HL-60 (cell line): ENCODE measurements at regions not wholly inside any gene's neighbourhood (a gene's known extent, or its start where the extent isn't known, plus 50 kb on each side); places are given as distances from the start of the nearest gene placed in this dataset.

Source experiments
- DNase-seq, 2 experiments: peaks; one replicate each; pipeline ENCODE4 v3.0.0-alpha.2; 2010 to 2020; ENCODE audit warnings: low read depth in 1 of 2, low spot score in 1 of 2
- H3K27ac ChIP-seq: fragments of 250-450 bp; sonication (Bioruptor Pico); replicated peaks from 2 replicates; pipeline ENCODE4 v1.5.1; 2020; ENCODE audit warnings: mild to moderate bottlenecking, moderate library complexity
- H3K27me3 ChIP-seq: fragments of 250-450 bp; sonication (Bioruptor Pico); 2 replicates; pipeline ENCODE4 v1.5.1; 2021; ENCODE audit warnings: mild to moderate bottlenecking, moderate library complexity; ENCODE audit not compliant: insufficient read depth, poor library complexity, severe bottlenecking
- H3K4me3 ChIP-seq: replicated peaks from 2 replicates; pipeline ENCODE4 v1.5.1; 2011; ENCODE audit warnings: mild to moderate bottlenecking, control low read depth, low read length; ENCODE audit not compliant: insufficient read depth
- CTCF ChIP-seq: IDR thresholded peaks from one replicate; pipeline ENCODE4 v1.5.1; 2011; ENCODE audit warnings: low read length, control low read depth, inconsistent platforms; ENCODE audit not compliant: insufficient read depth
- GABPA ChIP-seq: IDR thresholded peaks from 2 replicates; pipeline ENCODE4 v1.6.1; 2012; ENCODE audit warnings: low read depth
- POLR2AphosphoS5 ChIP-seq: IDR thresholded peaks from 2 replicates; pipeline ENCODE4 v1.6.1; 2012; ENCODE audit warnings: low read depth
- SPI1 ChIP-seq: IDR thresholded peaks from 2 replicates; pipeline ENCODE4 v1.6.1; 2012; ENCODE audit warnings: low read depth, mild to moderate bottlenecking, borderline replicate concordance
- TF ChIP-seq, protein P1 (sequence below): IDR thresholded peaks from 2 replicates; pipeline ENCODE4 v1.6.1; 2012; ENCODE audit warnings: low read depth; ENCODE audit not compliant: insufficient replicate concordance

DNA sequence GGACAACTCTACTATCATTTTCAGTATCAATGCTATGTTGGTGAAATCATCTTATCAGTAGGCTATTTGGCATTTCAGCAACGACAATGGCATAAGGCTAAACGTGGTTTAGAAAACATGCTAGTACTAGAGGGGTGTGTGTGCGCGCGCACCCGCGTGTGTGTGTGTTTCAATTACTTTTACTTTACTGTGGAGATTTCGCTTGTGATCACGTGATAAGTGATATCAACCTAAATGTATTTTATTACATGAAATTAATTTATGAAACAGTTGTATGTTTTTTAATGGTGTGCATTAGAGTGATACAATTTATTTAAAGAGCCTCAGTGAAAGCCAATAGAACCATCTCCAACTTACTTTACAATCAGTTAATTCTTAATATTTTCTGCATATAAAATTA lies 587.9 kb upstream of the ITGA1 start:
- TF ChIP-seq CTCF (no peak), GABPA (no peak)
- TF ChIP-seq, protein P1, sequence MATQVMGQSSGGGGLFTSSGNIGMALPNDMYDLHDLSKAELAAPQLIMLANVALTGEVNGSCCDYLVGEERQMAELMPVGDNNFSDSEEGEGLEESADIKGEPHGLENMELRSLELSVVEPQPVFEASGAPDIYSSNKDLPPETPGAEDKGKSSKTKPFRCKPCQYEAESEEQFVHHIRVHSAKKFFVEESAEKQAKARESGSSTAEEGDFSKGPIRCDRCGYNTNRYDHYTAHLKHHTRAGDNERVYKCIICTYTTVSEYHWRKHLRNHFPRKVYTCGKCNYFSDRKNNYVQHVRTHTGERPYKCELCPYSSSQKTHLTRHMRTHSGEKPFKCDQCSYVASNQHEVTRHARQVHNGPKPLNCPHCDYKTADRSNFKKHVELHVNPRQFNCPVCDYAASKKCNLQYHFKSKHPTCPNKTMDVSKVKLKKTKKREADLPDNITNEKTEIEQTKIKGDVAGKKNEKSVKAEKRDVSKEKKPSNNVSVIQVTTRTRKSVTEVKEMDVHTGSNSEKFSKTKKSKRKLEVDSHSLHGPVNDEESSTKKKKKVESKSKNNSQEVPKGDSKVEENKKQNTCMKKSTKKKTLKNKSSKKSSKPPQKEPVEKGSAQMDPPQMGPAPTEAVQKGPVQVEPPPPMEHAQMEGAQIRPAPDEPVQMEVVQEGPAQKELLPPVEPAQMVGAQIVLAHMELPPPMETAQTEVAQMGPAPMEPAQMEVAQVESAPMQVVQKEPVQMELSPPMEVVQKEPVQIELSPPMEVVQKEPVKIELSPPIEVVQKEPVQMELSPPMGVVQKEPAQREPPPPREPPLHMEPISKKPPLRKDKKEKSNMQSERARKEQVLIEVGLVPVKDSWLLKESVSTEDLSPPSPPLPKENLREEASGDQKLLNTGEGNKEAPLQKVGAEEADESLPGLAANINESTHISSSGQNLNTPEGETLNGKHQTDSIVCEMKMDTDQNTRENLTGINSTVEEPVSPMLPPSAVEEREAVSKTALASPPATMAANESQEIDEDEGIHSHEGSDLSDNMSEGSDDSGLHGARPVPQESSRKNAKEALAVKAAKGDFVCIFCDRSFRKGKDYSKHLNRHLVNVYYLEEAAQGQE = no peak
- no peaks in the 10 kb centered on the region for H3K27me3 ChIP-seq
- H3K4me3 ChIP-seq = no peak overlapping the region
- no peak for DNase-seq
- H3K27ac ChIP-seq = no peak overlapping the region

DNA sequence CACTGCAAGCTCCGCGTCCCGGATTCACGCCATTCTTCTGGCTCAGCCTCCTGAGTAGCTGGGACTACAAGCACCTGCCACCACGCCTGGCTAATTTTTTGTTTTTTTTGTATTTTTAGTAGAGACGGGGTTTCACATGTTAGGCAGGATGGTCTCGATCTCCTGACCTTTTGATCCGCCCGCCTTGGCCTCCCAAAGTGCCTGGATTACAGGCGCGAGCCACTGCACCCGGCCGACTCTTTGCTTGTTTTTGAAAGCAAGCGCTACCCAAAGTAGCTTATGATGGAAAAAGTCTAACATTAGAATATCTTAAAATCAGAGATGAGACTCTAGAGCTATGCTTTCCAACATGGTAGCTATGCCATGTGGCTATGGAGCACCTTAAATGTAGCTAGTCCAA lies 585.5 kb upstream of the ITGA1 start:
- TF ChIP-seq, protein P1 = no peak
- no peak for TF ChIP-seq POLR2AphosphoS5
- no peak for TF ChIP-seq GABPA
- no peak for TF ChIP-seq SPI1
- no peak for TF ChIP-seq CTCF
- no peaks in the 10 kb centered on the region for H3K27me3 ChIP-seq
- no peak for DNase-seq

DNA sequence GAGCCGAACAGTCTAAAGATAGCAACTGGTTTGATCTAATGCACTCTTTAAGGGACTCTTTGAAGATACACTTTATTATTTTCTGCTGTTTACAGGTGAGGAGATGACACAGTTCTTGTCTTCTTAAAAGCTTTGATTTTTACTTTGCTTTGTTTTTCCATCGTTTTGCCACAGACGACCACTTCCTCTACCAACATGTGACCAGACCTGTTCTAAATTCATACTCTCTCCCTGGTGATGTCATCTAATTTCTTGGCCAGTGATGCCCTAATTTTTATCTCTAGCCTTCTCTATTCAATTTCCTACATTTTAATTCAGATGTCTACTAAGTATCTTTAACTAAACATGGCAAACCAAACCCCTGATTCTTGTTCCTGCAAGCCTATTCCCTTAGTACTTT lies 583.4 kb upstream of the ITGA1 start:
- Histone ChIP-seq H3K27ac (no peak overlapping the region), H3K27me3 (no peaks in the 10 kb centered on the region), H3K4me3 (no peak overlapping the region)
- DNase-seq = no peak
- no peak for TF ChIP-seq CTCF
- TF ChIP-seq POLR2AphosphoS5 = no peak

More for the DNA sequence above, 585.5 kb upstream of the ITGA1 start:
- no peak overlapping the region for H3K4me3 ChIP-seq
- H3K27ac ChIP-seq = no peak overlapping the region
